ENCODE measurements at regions not wholly inside any gene's neighbourhood (a gene's known extent, or its start where the extent isn't known, plus 50 kb on each side); places are given as distances from the start of the nearest gene placed in this dataset.

- ATAC-seq (ENCODE audit: low read depth): no peak
- DNase-seq: no peak
- Mint-ChIP-seq H3K27ac (no peak overlapping the region), H3K4me1 (no peaks in the 10 kb centered on the region), H3K27me3 (no peaks in the 10 kb centered on the region), H3K4me3 (no peak overlapping the region), H3K36me3 (ENCODE audit: low read depth) (no peaks in the 10 kb centered on the region), H3K9me3 (peaks cover 2% of the 10 kb centered on the region)
- TF ChIP-seq CTCF (IDR thresholded peaks at IDR 0.05): no peak
- intact Hi-C loops (cut with micrococcal nuclease): no loop called here
- CTCF ChIA-PET: no interaction called here
- POLR2A ChIA-PET: no interaction called here
Observed at GRCh38 chr13:73412933-73413332, 354.1 kb downstream of the KLF5 start.

- no peak for TF ChIP-seq CTCF (IDR thresholded peaks at IDR 0.05)
- Mint-ChIP-seq H3K9me3 (peaks cover 2% of the 10 kb centered on the region), H3K36me3 (ENCODE audit: low read depth) (no peaks in the 10 kb centered on the region), H3K27ac (no peak overlapping the region), H3K27me3 (no peaks in the 10 kb centered on the region), H3K4me3 (no peak overlapping the region), H3K4me1 (no peaks in the 10 kb centered on the region)
- intact Hi-C loops (cut with micrococcal nuclease): no loop called here
- ATAC-seq (ENCODE audit: low read depth): no peak
- CTCF ChIA-PET: no interaction called here
- POLR2A ChIA-PET: no interaction called here
- DNase-seq: no peak
Observed at GRCh38 chr13:73411067-73411809, 352.4 kb downstream of the KLF5 start.

GRCh38 chr13:73406454-73406853 is 347.6 kb downstream of the KLF5 start:
- no peaks in the 10 kb centered on the region for H3K27me3 Mint-ChIP-seq
- ChIA-PET POLR2A (no interaction called here), CTCF (no interaction called here)
- TF ChIP-seq CTCF (IDR thresholded peaks at IDR 0.05): no peak
- no peak overlapping the region for H3K4me3 Mint-ChIP-seq
- intact Hi-C loops (cut with micrococcal nuclease): no loop called here
- H3K36me3 Mint-ChIP-seq (ENCODE audit: low read depth): no peaks in the 10 kb centered on the region
- no peaks in the 10 kb centered on the region for H3K4me1 Mint-ChIP-seq
- H3K27ac Mint-ChIP-seq: no peak overlapping the region
- H3K9me3 Mint-ChIP-seq: peaks cover under 1% of the 10 kb centered on the region
- no peak for DNase-seq
- no peak for ATAC-seq (ENCODE audit: low read depth)

GRCh38 chr13:73404581-73404980 is 345.8 kb downstream of the KLF5 start:
- Mint-ChIP-seq H3K36me3 (ENCODE audit: low read depth) (no peaks in the 10 kb centered on the region), H3K27me3 (no peaks in the 10 kb centered on the region), H3K4me1 (no peaks in the 10 kb centered on the region), H3K9me3 (no peaks in the 10 kb centered on the region), H3K4me3 (no peak overlapping the region), H3K27ac (no peak overlapping the region)
- intact Hi-C loops (cut with micrococcal nuclease): no loop called here
- DNase-seq: no peak
- POLR2A ChIA-PET: no interaction called here
- TF ChIP-seq CTCF (IDR thresholded peaks at IDR 0.05): no peak
- ATAC-seq (ENCODE audit: low read depth): no peak
- CTCF ChIA-PET: no interaction called here

- no peaks in the 10 kb centered on the region for H3K4me1 Mint-ChIP-seq
- H3K9me3 Mint-ChIP-seq: no peaks in the 10 kb centered on the region
- no peak for TF ChIP-seq CTCF (IDR thresholded peaks at IDR 0.05)
- no peak overlapping the region for H3K4me3 Mint-ChIP-seq
- ATAC-seq (ENCODE audit: low read depth) (no peak), DNase-seq (no peak)
- H3K27me3 Mint-ChIP-seq: no peaks in the 10 kb centered on the region
- ChIA-PET CTCF (no interaction called here), POLR2A (no interaction called here)
- H3K36me3 Mint-ChIP-seq (ENCODE audit: low read depth): no peaks in the 10 kb centered on the region
- intact Hi-C loops (cut with micrococcal nuclease): no loop called here
- no peak overlapping the region for H3K27ac Mint-ChIP-seq
Observed at GRCh38 chr13:73403355-73404120, 344.7 kb downstream of the KLF5 start.

Measured in activated B cell treated with CpG ODN at 0.5 μM for 24 hours (primary cell).